CMK (cell line): ENCODE measurements at regions not wholly inside any gene's neighbourhood (a gene's known extent, or its start where the extent isn't known, plus 50 kb on each side); places are given as distances from the start of the nearest gene placed in this dataset.
"Not testable (repeated sequence)": the region's sequence is repeated elsewhere in the genome, so short reads cannot be mapped to it uniquely, and the experiment has no call there.

ENCODE experiments used
- DNase-seq: peaks from one replicate; pipeline ENCODE4 v3.0.0-alpha.2; 2010; ENCODE audit warnings: low read depth

DNA sequence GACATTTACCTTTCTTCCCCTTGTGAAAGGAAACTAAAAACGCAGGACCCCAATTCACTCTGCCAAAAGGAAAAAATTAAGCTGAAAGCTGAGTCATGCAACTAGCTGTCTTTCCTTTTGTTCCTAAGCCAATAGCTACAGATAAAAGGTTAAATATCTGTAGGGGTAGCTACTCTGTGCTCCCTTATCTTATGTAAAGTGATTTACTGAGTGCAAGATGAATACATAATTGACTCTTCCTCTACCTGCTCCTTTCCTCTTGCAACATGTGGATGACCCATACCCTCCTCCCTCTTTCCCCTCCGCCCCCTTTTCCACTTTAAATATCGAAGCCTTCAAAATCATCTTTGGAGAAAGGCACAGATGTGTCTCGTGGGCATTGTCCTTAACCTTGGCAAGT is 68.0 kb upstream of the ZNF157 start:
- no peak for DNase-seq

DNA sequence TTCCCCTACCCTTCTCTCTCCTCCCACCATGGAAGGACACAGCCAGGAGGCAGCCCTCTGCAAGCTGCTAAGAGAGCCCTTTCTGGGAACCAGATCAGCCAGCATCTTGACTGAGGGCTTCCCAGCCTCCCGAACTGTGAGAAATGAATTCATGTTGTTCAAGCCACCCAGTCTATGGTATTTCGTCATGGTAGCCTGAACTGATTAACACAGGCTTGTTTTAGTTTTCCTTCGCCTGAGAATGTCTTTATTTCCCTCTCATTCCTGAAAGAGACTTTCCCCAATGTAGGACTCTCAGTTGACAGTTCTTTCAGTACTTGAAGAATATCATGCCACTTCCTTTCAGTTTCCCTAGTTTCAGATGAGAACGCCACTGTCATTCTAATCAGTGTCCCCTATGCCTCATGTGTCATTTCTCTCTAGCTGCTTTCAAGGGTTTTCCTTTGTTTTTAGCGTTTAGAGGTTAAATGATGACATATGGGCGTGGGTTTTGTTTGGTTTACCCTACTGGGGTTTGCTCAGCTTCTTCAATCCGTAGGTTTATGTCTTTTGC is 63.8 kb upstream of the ZNF157 start:
- DNase-seq: not testable (repeated sequence)

DNA sequence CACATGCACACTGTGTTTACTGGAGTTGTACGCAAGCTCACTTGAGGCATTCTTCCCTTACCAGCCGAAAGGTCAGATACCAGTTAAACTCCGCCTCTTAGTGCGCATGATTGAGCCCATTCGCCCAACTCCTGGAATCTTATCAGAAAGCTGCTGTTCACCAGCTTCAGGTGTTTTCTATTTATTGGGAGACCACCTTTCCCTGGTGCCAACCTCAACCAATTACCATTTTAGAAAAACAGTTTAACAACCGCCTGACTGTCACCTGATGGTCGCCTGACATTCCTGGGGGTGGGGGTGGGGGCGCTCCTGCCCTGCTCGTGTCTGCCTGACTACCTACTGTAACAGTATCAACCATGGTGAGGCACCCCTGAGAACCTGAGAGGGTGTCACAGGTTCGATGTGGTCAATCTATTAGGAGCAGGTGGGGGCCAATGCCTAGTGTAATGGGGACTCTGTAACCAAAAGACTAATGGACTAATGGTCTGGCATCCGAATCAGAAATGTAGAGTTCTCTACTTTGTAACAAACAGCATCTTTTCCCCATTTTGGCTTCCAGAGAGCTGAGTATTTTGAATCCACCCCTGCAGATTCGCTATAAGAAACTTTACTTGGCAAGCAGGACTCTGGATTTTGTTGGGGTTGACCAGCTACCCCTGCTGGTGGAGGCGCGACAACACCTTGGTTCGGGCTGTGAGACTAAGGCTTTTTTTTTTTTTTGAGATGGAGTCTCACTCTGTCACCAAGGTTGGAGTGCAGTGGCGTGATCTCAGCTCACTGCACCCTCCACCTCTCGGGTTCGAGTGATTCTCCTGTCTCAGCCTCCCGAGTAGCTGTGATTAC is 58.2 kb upstream of the ZNF157 start:
- DNase-seq: peak; percentile 14

DNA sequence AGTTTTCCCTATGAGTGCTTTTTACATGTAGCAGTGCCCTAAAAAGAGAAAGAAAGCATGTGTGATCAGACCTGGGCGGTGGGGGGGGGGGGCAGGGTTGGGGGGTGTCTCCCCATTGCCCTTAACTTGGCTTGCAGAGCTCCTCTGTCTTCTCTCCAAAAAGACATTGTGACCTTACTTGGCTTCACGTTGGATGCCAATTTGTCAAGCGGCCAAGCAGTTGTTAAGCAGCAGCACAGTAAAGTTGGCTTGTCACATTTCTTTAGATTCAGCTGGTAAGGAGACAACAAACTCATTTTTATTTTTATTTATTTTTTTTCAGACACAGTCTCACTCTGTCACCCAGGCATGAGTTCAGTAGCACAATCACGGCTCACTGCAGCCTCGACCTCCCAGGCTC is 57.3 kb upstream of the ZNF157 start:
- no peak for DNase-seq

DNA sequence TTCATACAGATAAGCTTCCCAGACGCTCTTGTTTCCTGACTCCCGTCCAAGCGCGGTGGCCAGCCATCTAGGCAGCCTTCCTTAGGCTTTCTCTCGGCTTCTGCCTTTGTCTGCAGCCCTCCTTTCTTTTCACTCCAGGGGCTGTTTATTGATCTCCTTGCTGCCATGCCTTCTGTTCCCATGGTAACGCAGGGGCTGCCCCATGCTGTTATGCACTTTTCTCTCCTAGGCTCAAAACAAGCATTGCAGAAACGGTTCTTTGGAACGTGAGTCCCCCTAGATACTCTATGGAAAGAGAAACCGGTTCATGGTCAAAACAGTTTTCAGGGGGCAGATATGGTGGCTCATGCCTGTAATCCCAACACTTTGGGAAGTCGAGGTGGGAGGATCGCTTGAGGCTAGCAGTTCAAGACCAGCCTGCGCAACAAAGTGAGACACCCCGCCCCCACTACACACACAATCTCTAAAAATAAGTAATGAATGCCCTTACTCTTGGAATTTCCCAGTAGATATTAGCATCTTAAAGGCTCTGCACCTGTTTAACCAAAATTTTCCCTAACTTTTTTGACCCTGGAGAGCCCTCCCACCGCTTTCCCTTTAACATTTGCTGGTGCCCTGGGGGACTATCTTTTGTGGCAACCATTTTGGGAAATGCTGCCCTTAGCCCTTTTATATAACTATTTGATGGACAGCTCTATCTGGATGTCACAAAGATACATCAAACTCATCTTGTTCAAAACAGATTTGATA is 53.9 kb upstream of the ZNF157 start:
- DNase-seq: no peak
